DOHH2 (cell line): ENCODE measurements at regions not wholly inside any gene's neighbourhood (a gene's known extent, or its start where the extent isn't known, plus 50 kb on each side); places are given as distances from the start of the nearest gene placed in this dataset.

ENCODE experiments used
- CTCF ChIP-seq: fragments of 200-600 bp; sonication (generic); IDR thresholded peaks from one replicate; pipeline ENCODE4 v1.5.1; 2014; ENCODE audit warnings: antibody characterized with exemption, mild to moderate bottlenecking, low read depth, low read length; ENCODE audit not compliant: poor library complexity, severe bottlenecking
- EZH2phosphoT487 ChIP-seq: fragments of 200-600 bp; sonication (generic); IDR thresholded peaks from 2 replicates; pipeline ENCODE4 v1.6.1; 2017; ENCODE audit warnings: borderline replicate concordance, mild to moderate bottlenecking, antibody characterized with exemption, low read length, moderate library complexity, mixed read lengths

DNA sequence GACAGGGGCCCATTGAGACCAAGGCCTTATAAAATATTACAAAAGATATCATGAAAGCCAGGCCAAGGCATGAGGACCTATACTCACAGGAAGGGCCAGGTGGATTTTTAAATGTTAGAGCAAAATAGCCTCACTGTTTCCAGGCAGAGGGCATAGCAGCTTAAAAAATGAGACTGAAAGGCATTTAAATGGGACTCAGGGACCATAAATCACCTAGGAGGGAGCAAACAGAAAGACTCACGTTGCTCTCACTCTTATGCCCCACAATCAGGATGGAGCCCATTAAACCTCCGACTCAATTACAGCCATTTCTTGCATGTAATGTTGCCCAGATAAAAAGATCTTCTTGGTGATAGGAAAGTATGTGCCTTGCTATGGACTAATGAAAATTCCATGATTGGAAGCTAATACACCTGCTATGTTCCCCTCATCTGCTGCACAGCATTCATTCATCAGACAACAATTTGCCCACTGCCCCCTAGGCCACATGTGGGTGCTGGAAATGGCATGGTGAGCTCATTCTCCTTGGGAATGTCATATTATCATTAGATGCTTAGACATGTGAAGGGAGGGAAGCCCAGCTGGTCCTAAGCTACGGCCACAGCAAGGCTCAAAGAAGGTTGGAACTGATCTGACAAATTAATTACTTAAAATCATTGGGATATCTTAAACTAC is 128.6 kb upstream of the GRIA1 start:
- no peak for TF ChIP-seq CTCF
- TF ChIP-seq EZH2phosphoT487 = no peak
